Right renal cortex interstitium (tissue), 3 donors: ENCODE measurements at regions not wholly inside any gene's neighbourhood (a gene's known extent, or its start where the extent isn't known, plus 50 kb on each side); places are given as distances from the start of the nearest gene placed in this dataset.

Experiments used
- DNase-seq, 3 donors: peaks; one replicate each; pipeline ENCODE4 v3.0.0-alpha.2; 2013; ENCODE audit warnings: low read depth in 3 of 3, low spot score in 2 of 3

DNA sequence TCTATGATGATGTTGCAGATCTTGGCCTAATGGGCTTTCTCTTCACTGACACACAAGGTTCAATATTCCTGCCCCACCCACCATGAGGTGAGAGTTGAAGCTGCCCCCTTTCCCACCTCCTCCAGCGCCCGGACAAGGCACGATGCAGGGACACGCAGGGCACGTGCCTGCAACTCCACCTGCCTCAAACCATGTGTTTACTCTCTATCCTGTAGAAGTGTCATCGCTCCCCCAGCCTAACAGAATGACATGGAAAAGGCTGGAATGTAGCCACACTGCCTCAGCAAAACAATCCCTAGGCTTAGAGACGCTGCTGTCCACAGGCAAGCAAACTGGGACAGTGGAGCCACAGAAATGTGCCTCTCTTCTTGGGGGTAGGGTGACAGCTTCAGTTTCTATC, 92.9 kb upstream of the SOD1 start:
- no peak for DNase-seq

DNA sequence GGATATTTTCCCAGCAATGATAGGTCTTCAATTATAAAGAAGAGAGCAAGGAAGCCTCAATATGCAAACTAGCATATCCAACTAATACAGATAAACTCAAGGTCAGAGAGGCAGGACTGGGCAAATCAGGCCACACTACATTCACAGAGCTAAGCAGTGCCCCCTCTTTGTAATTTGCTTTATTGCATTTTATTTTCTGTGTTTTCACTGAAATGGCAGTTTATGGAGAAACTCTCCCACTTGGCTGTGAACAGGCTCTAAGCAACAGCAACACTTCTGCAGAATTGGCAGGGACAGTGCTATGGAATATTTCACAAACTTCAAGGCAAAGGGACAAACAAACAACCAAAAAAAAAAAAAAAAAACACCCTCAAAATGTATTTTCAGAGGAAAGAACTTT, 93.4 kb upstream of the SOD1 start:
- no peak for DNase-seq

DNA sequence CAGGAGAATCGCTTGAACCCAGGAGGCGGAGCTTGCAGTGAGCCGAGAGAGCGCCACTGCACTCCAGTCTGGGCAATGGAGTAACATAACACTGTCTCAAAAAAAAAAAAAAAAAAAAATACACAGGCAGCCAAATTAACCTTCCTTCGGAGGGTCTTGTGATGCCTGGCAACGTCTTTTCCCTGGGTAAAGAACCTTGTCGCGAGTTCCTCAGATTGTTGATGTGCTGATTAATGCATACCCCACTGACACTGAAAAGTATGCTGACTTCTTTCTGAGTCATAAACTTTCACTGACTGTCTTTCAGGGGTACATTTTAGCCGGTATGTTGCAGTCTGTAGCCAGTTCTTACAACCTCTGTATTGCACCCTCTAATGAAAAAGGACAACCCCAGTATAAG, 95.1 kb upstream of the SOD1 start:
- no peak for DNase-seq

DNA sequence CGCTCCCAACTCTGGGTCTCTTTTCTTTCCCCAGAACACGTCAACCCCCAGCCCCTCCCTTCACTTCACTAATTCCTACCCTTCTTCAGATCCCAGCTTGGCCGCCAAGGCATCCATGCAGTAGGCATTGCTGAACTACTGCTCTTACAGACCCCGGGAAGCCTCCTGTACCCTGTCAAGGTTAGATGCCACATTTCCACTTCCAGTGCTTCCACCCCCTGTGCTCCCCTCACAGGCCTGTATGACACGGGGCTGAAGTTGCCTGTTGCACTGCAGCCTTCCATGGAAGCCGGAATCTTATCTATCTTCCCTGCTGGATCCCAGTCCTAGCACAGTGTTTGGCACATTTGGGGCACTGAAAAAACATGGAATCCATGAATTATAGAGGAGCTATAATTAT, 99.0 kb upstream of the SOD1 start:
- no peak for DNase-seq

DNA sequence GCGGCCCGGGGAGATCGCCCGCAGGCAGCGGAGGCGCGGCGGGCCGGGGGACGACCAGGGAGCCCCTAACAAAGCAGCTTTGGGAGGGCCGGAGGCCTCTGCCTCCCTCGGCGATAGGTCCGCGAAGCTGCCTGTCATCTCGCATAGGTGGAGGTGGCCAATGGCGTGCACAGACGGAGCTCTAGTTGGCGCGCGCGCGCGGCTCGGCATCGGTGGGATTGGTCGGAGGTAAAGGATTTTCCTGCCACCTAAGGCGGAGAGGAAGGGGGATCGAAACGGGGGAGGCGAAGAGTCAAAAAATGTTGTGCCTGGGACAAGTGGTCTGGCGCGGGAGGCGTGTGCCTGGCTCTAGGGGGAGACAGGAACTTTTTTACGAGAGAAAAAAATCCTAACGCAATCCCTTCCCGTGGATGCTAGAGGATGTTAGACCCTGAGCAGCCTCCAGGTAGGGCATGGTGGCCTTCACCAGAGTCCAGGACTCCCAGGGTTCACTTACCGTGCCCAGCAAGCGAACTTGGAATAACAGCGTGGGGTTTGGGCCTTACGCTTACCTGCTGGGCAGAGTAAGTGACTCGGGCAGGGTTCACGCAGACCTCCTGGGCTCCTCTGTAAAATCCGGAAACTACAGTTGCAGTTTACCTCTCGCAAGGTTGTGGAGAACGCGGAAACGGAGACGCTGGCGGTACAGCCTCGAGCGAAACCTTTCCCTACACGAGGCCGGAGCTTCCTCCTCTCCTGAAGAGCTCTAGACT, 99.9 kb upstream of the SOD1 start:
- DNase-seq: peak; percentile 93 to 96 (median 94)

DNA sequence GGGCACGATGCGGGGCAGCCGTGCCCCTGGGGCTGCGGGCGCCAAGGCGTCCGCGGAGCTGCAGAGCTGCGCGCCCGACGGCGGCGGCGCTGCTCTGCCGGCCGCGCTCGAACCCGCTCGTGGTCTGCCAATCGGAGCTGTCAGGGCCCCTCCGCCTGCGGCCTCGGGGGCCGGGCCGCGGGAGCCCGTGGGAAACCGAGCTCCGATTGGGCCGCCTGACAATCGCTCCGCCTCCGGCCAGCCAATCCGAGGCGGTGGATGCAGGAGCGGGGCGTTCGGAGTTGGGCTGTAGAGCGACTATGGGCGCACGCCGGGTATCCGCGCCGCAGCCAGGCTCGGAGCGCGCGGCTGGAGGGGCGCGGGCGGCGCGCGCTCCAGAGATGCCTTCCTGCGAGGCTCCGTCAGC, 100.5 kb upstream of the SOD1 start:
- peak; percentile 88 to 94 (median 90) for DNase-seq

DNA sequence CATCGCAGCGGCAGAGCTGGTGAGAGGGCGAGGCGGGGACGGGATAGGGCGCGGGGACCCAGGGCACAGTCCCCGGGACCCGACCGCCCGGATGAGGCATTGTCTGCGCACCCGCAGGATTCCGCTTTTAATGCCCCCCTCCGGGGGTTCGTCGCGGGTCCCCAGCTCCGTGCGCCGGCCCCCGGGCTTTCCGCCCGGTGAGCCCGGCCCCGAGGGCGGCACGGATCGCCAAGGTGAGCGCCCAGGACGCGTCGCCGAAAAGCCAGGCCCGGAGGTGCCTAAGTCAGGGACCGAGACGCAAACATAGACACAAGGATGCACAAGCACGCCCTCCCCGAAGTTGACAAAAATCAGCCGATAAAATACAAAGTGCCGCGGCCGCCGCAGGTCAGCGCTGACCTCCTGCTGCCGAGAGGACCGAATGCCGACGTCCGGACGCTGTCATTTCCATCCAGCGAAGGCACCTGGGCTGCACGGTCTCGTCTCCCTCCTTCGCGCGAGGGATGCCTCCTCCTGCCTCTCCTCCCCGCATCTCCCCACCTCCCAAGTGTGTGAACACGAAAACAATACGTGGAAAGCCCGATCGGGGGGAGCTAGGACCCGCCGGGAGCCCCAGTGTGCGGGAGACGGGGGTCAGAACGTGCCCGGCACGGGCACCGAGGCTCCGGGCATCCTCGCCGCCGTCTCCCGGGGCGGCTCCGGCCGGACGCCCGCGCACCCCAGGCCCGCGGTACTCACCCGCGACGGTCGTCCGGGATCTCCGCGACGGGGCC, 101.1 kb upstream of the SOD1 start:
- no peak for DNase-seq

DNA sequence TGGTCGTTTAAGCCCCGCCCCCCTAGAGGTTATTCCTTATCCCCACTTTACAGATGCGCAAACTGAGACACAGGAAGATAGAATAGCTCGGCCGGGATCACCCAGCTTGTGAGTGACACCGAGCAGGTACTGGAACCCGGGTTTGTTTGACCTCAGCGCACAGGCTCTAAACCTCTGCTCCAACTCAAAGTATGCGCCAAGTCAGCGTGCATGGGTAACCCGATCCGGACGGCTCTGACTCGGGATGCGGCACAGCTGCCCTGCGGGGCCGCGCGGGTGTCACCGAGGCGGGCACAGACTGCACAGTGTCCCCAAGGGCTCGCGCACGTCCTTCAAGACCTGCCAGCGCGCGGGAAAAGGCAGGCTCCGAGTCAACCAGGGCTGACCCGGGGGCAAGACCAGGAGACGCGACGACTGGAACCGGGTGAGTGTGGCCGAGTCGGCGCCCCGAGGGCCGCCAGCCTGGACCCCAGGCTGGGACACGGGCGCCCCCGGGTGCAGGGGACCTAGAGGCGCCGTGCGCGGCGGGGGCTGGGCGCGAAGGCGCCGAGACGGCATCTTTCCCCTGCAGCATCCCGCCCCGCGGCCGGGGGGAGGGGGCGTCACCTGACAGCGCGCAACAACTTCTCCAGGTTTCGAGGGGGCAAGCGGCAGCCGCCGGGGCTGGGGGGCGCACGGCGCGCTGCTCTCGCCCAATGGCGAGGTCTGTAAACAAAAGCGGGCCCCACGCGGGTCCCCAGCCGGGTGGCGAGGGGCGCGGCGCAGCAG, 101.9 kb upstream of the SOD1 start:
- DNase-seq: no peak

DNA sequence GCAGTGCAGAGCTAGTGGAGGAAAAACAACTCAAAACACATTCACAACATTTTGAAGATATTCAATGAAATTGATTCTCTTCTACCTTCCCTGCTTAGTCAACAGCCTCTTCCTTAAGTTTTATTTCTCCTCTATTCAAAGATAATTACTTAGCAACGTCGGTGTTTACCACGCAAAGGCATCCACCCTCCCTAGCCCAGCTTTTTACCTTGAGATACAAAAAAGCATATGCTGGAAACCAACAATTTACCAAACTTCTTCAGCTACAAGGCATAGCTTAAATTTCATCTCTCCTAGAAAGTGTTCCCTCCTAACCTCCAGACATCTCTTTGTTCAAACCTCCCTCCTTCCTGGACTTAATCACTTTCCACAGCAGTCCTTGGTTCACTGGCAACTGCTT, 102.8 kb upstream of the SOD1 start:
- DNase-seq: no peak

DNA sequence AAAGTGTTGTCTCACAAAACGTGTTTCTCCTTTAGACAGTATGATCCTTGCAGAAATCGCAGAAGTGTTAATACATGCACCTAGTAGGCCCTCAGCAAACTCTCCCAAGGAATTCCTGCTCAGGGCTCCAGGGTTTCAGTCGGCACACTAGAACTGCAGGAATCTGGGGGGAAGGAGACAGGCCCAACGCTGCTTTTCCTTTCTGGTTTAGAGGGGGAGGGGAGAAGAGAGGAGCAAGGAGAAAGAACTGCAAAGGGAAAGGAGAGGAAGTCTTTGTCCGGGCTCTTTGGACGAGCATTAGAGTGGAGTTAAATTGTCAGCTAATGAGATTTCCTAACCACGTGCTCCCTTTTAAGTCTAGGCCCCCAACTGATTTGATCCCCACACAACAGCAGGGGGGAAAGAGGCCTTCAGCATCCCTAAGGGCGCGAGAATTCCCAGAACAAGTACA, 103.7 kb upstream of the SOD1 start:
- no peak for DNase-seq

DNA sequence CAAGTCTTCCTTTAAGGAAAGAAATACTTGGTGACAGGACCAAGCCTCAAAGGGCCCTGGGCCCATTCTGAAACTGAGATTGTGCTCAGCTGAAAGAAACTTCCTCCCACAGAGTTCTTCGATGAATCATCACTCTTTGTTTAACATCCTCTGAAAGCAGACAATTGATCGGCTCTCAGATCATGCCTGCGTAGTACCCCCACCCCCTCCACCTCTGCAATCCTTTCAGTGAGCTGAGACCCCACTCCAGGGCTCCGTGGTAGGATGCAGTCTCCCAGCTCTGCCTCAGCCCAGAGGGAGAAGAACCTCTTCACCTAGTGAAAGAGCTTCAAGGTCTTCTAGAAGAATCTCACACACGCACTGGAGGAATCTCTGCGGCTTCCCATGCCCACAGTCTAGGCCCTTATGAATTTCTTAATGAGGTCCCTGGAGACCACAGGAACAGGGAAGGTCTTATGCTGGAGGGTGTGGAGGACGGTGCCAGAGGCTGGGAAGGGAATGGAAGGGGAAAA, 104.9 kb upstream of the SOD1 start:
- DNase-seq: no peak

DNA sequence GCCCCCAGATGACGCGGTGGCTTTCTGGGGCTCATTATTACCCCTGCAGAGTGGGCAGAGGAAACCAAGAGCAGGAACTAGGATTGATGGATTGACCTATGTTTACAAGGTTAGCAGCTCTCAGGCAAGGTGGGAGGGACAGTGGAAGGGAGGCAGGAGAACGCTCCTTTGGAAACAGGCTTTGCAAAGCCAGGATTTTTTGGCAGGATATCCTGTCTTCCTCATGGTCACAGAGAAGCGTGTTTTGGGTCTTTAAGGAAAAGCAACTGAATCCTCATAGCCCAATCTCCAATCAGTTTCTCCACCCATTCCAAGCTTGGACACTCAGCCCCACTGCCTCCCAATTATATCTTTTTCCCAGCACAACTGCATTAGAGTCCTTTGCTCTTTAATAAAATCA, 105.6 kb upstream of the SOD1 start:
- no peak for DNase-seq

DNA sequence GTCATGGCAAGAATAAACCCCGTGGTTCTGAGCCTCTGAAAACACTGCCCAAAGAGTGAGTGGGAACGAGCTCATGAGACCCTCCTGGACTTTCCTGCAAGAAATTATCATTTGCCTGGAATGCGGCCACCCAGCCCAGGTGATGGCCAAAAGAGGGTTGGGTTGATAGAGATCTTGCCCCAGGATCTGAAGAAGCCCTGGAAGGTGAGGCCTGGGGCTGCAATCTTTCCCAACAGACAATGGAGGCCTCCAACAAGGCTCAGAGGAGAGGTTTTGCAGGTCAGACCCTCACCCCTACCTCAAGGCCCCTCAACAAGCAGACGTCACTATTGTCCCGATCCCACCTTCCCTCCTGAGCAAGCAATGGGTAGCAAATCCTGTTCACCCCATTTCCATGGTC, 106.0 kb upstream of the SOD1 start:
- DNase-seq: no peak

DNA sequence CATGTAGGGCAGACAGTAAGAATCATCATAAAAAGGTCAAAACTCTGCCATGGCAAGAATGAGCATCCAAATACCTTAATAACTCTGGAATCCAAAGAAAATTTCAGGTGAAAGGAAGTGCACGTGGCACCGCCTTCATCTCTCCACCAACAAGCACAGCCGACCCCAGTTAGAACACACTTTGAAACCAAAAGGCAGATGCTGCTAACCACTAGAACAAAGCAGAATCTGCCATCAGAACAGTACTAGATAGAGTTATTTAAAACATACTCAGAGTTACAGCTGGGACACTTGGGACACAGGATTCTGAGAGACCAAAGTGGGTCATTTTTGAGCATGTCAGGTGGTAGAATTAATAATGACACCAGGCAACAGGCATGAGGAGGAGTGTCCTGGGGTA, 106.7 kb upstream of the SOD1 start:
- DNase-seq: no peak

DNA sequence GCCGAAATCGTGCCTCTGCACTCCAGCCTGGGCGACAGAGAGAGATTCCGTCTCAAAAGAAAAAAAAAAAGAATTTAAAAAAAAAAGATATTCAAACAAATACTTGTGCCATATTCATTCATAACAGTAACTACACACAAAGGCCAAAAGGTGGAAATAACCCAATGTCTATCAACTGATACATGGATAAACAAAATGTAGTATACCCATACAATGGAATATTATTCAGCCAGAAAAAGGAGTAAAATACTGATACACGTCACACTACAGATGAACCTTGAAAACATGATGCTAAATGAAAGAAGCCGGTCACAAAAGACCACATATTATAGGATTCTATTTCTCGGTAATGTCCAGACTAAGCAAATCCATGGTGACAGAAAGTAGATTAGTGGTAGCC, 109.4 kb upstream of the SOD1 start:
- DNase-seq: no peak

DNA sequence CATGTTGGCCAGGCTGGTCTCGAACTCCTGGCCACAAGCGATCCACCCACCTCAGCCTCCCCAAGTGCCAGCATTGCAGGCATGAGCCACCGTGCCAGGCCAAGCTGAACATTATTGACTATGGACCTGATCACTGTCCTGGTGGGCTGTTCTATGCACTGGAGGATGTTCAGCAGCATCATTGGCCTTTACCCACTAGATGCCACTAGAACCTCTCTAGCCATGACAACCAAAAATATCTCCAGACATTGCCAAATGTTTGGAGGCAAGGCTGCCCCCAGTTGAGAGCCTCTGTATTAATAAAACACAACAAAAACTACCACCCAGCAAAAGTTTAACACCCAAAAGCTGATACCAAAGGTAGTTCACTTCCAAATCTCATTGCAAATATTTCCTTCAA, 110.8 kb upstream of the SOD1 start:
- DNase-seq: no peak

DNA sequence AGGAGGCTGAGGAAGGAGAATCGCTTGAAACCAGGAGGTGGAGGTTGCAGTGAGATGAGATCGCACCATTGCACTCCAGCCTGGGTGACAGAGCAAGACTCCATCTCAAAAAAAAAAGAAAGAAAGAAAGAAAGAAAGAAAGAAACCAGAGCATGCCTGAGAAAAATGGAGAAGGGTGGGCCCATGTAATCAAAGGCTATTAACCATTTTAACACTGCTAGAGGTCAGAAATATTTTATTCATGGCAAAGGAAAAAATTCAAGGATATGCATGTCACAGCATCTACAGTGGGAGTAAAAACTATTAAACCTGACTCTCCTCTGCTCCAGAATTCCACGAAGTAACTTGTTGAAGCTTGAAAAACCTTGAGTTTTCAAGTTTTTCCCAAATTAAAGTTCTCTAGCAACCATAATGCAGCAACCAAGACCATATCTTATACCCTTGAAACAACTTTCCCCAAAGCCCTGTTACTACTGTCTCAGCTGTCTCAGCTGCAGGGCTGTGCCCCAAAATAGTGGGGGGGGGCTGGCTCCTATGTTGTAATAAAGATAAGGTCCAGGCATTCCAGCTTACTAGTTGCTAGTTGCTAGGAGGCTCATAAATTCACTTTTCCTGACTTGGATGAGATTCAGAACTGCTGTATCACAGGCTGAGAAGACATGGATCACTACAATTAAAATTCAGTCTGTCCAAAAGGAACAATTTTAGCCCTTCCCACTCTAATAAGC, 112.9 kb upstream of the SOD1 start:
- no peak for DNase-seq

DNA sequence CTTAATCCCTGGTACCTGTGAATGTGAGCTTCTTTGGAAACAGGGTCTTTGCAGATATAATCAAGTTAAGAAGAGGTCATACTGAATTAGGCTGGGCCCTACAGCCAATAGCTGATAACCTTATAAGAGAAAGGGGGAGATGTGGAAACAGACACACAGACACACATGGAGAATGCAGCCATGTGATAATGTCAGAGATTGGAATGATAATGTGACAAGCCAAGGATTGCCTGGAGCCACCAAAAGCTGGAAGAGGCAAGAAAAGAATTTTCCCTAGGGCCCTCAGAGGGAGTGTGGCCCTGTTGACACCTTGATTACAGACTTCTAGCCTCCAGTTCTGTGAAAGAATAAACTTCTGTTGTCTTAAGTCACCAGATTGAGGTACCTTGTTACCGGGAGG, 114.5 kb upstream of the SOD1 start:
- DNase-seq: no peak

DNA sequence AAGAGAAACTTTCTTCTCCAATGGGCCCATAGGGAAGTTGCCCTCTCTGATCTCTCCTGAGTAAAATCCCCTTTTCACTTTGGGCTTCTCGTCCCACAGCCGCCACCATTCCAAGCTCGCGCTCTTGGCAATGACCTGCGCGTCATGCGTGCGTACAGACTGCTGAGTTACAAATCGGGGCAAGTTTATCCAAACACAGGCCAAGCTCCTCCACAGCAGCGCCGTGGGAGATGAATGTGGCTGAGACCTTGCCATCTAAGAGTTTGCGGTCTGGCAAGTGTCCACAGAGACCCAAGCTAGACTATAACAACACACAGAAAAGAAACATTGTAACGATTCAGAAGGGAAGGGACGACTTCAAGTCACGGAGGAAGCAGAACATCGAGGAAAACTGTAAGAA, 116.3 kb upstream of the SOD1 start:
- DNase-seq: no peak

DNA sequence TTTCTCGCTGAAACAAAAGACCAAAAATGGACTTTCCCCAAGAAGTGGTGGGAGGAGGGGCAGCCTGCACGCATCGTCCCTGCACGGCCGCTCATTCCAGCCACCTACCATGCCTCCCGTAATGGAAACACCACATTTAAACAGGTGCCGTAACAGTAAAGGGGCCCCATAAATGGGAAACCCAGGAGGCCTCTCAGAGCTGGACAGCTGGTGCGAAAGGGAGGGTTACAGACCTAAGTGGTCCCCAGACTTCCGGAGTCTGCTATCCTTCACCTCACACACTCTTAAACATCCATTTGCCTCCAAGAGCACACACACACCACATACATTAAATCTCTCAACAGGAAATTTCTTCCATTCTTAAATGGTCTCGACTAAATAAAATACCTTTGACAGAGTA, 120.7 kb upstream of the SOD1 start:
- DNase-seq: no peak
